ENCODE measurements at regions not wholly inside any gene's neighbourhood (a gene's known extent, or its start where the extent isn't known, plus 50 kb on each side); places are given as distances from the start of the nearest gene placed in this dataset.
"Not testable (repeated sequence)": the region's sequence is repeated elsewhere in the genome, so short reads cannot be mapped to it uniquely, and the experiment has no call there.

- no peak for DNase-seq
These were observed 67.2 kb upstream of the ZNF527 start for GRCh38 chr19:37303591-37304171.

DNA sequence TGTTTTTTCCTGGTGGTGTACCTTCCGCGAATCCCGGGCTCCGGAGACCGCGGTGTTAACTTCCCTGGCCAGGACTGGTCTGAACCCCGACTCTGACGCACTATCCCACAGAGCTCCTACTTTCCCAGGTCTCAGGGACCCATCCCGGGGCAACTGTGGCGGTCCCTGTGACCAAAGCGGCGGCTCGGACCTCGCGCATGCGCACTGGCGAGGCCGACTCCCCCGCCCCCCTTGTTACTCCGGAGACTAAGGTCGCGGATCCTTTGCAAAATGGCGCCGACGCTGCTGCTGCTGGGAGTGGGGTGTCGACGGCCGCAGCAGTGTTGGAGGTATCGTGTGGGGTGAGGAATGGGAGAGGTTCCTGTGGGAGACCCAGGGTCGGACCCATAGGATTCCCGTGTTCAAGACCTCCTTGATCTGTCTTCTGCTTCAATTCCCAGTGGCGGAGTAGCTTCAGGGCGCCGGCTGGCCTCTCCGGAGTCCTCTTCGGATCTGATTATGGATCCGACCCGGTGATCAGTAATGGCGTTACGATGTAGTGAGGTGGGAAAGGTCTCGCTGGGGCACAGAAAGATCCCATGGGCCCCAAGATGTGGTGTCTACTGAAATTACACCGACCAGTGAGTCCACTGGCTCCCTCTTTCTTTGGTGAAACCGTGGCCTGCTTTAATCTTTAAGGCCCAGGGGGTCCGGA is 66.6 kb upstream of the ZNF527 start:
- DNase-seq, result no peak

- no peak for DNase-seq
These were observed 66.0 kb upstream of the ZNF527 start for GRCh38 chr19:37304884-37305255.

GRCh38 chr19:37306383-37306963 is 64.4 kb upstream of the ZNF527 start:
- no peak for DNase-seq

DNA sequence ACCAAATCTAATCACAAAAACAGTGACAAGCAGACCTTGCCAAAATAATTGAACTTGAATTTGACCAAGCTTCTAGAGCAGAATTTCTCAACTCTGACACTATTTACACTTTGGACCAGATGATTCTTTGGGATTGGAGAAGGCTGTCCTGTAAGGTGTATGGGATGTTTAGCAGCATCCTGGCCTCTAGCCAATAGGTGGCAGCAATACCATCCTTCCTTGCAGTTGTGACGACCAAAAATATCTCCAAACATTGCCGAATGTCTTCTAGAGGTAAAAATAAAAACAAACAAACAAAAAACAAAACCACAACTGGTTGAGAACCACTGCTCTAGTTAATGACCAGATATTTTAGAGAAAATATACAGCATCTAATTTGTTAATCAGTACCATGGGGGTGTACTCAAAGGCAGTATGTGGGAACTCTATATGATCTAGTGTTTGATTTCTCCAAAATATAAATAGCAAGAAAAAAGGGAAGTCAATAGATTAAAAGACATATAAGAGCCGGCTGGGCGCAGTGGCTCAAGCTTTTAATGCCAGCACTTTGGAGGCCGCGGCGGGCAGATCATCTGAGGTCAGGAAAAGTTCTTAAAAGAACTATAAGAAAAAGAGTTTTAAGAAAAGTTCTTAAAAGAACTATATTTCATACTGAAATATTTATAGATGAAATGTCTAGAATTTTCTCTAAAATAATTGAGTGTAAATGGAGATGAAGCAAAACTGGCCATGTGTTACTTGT is 60.9 kb upstream of the ZNF527 start:
- no peak for DNase-seq

DNA sequence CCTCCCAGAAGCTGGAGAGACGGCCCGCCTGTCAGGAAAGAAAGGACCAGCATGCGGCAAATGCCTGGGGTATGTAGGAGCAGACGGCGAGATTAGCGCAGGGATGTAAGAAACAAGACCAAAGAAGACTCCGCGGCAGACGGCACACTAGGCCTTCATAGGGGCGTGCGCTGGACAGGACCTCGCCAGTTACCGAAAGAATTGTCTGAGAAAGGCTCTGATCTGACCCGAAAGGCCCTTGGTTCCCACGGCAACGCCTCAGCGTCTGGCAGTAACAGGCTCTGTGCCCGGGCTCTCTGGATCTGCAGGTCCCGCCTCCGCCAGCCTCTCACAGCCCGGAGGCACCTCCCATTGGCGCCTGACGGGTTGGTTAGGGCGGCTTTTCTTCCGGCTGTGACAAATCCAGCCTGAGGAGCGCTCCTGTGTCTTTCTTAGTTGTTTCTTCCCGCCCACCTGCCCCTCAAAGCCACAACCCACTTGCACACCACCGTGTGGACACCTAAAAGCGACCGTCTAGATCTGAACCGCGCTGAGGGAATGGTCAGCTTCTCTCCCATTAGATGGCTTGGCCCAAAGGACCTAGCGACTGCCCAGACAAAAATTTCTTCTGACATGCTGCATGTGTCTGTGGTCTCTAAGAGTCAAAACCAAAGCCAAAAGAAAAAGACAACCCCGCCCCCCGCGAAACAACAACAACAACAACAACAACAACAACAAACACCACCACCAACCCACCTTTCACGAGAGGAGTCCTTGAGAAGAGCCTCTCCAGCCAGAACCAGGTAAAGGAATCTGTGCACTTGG is 58.2 kb upstream of the ZNF527 start:
- not testable (repeated sequence) for DNase-seq

GRCh38 chr19:37313335-37313627 is 57.6 kb upstream of the ZNF527 start:
- no peak for DNase-seq

DNA sequence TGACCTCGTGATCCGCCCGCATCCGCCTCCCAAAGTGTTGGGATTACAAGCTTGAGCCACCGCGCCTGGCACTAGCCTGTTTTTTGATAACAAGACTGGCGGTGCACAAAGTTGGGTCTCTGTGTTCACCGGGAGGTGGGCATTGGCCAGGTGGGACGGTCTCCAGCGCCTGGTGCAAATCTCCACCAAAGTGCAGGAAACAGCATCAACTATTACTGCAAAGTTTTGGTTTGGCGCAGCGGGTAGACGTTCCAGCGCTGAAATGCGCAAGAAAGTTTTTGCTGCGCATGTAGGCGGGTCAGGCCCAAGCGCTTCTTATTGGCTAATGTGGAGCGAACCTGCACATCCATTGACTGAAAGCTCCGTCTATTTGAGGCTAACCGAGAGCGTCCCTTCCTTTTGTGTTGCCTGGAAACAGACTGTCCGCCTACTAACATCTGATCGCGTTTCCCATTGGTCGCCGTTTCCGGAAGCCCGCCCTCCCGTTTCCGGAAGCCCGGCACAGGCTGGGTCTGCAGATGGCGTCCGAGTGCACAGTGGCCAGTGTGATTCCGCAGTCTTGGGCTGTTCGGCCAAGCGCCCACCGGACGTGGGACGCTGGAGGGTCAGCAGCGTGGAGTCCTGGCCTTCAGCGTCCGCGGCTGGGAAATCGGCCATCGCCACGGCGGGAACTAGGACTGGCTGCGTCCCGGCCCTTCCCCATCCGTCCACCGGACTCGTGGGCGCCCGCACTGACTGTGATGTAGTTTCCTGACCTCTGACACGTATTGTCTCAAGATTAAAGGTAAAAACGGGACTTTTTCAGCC is 53.3 kb upstream of the ZNF527 start:
- peak; percentile 99 to 100 for DNase-seq

GRCh38 chr19:37320988-37321387 is 49.9 kb upstream of the ZNF527 start:
- DNase-seq, result not testable (repeated sequence)
